Neural cell (in vitro differentiated cells): ENCODE measurements at regions not wholly inside any gene's neighbourhood (a gene's known extent, or its start where the extent isn't known, plus 50 kb on each side); places are given as distances from the start of the nearest gene placed in this dataset.

ENCODE experiments used
- H2AFZ ChIP-seq: fragments of 200-600, 300-800 bp; sonication (generic), shearing (Covaris generic); 2 replicates; pipeline ENCODE4 v1.6.0; 2014; ENCODE audit warnings: low read depth, mild to moderate bottlenecking, antibody characterized with exemption, low read length, moderate library complexity
- H3F3A ChIP-seq: fragments of 200-600 bp; shearing (Covaris generic); 2 replicates; pipeline ENCODE4 v1.6.1; 2016; ENCODE audit warnings: mild to moderate bottlenecking, moderate library complexity, mixed read lengths, antibody characterized with exemption, low read length; ENCODE audit not compliant: insufficient read depth, poor library complexity, severe bottlenecking
- H3K27ac ChIP-seq: fragments of 200-600, 300-800 bp; sonication (generic), shearing (Covaris generic); 2 replicates; pipeline ENCODE4 v1.5.1; 2014; ENCODE audit warnings: mild to moderate bottlenecking, low read length, moderate library complexity
- H3K27me3 ChIP-seq: fragments of 300-800, 200-600 bp; sonication (generic), shearing (Covaris generic); 2 replicates; pipeline ENCODE4 v1.6.0; 2014; ENCODE audit warnings: mild to moderate bottlenecking, low read depth, low read length, moderate library complexity; ENCODE audit not compliant: insufficient read depth
- H3K36me3 ChIP-seq: fragments of 300-800, 200-600 bp; sonication (generic), shearing (Covaris generic); 2 replicates; pipeline ENCODE4 v1.5.1; 2014; ENCODE audit warnings: mild to moderate bottlenecking, antibody characterized with exemption, low read length, moderate library complexity; ENCODE audit not compliant: insufficient read depth
- H3K4me2 ChIP-seq: fragments of 300-800, 200-600 bp; sonication (generic), shearing (Covaris generic); 2 replicates; pipeline ENCODE4 v1.6.0; 2014; ENCODE audit warnings: mild to moderate bottlenecking, low read length
- H3K4me3 ChIP-seq: fragments of 300-800, 200-600 bp; sonication (generic), shearing (Covaris generic); 2 replicates; pipeline ENCODE4 v1.5.1; 2014; ENCODE audit warnings: mild to moderate bottlenecking, low read length, moderate library complexity
- H3K79me2 ChIP-seq: fragments of 200-600 bp; shearing (Covaris generic); replicated peaks from 2 replicates; pipeline ENCODE4 v1.6.0; 2014; ENCODE audit warnings: mild to moderate bottlenecking, low read length, moderate library complexity; ENCODE audit not compliant: insufficient read depth
- H3K9ac ChIP-seq: fragments of 300-800, 200-600 bp; sonication (generic), shearing (Covaris generic); 2 replicates; pipeline ENCODE4 v1.6.1; 2016; ENCODE audit warnings: mild to moderate bottlenecking, low read length, mixed read lengths
- H3K9me2 ChIP-seq: fragments of 200-600 bp; shearing (Covaris generic); 2 replicates; pipeline ENCODE4 v1.6.1; 2016; ENCODE audit warnings: mild to moderate bottlenecking, low read length, mixed read lengths; ENCODE audit not compliant: insufficient read depth
- H3K9me3 ChIP-seq: fragments of 200-600, 300-800 bp; sonication (generic), shearing (Covaris generic); 2 replicates; pipeline ENCODE4 v1.6.1; 2016; ENCODE audit warnings: mild to moderate bottlenecking, mixed run types, low read length, moderate library complexity, mixed read lengths
- H4K20me1 ChIP-seq: fragments of 200-600 bp; shearing (Covaris generic); 2 replicates; pipeline ENCODE4 v1.6.1; 2016; ENCODE audit warnings: mild to moderate bottlenecking, mixed run types; ENCODE audit not compliant: insufficient read depth
- EP300 ChIP-seq: fragments of 450-650 bp; conservative IDR thresholded peaks from 2 replicates; pipeline ENCODE4 v1.6.1; 2014; ENCODE audit warnings: antibody characterized with exemption, mild to moderate bottlenecking, moderate library complexity; ENCODE audit not compliant: poor library complexity, severe bottlenecking
- EZH2 ChIP-seq: fragments of 200-600, 300-800 bp; shearing (Covaris generic), sonication (generic); IDR thresholded peaks from 2 replicates; pipeline ENCODE4 v1.6.1; 2014; ENCODE audit warnings: antibody characterized with exemption, low read length, borderline replicate concordance, mild to moderate bottlenecking; ENCODE audit not compliant: insufficient read depth, poor library complexity, severe bottlenecking
- MXI1 ChIP-seq: fragments of 450-650 bp; conservative IDR thresholded peaks from 2 replicates; pipeline ENCODE4 v1.6.1; 2014; ENCODE audit warnings: antibody characterized with exemption, mild to moderate bottlenecking; ENCODE audit not compliant: poor library complexity, severe bottlenecking
- POLR2AphosphoS5 ChIP-seq: IDR thresholded peaks from 2 replicates; pipeline ENCODE4 v1.6.1; 2012
- RAD21 ChIP-seq: fragments of 450-650 bp; conservative IDR thresholded peaks from 2 replicates; pipeline ENCODE4 v1.6.1; 2014; ENCODE audit warnings: antibody characterized with exemption, mild to moderate bottlenecking, moderate library complexity
- REST ChIP-seq: IDR thresholded peaks from 2 replicates; pipeline ENCODE4 v1.6.1; 2012; ENCODE audit warnings: borderline replicate concordance
- SMC3 ChIP-seq: fragments of 450-650 bp; conservative IDR thresholded peaks from 2 replicates; pipeline ENCODE4 v1.6.1; 2014; ENCODE audit warnings: antibody characterized with exemption, mild to moderate bottlenecking, moderate library complexity; ENCODE audit not compliant: poor library complexity
- TAF1 ChIP-seq: IDR thresholded peaks from 2 replicates; pipeline ENCODE4 v1.6.1; 2012; ENCODE audit warnings: low read depth
- TF ChIP-seq, protein P1 (sequence below): fragments of 450-650 bp; IDR thresholded peaks from 2 replicates; pipeline ENCODE4 v1.5.1; 2014; ENCODE audit warnings: antibody characterized with exemption, mild to moderate bottlenecking, moderate library complexity; ENCODE audit not compliant: poor library complexity, severe bottlenecking

DNA sequence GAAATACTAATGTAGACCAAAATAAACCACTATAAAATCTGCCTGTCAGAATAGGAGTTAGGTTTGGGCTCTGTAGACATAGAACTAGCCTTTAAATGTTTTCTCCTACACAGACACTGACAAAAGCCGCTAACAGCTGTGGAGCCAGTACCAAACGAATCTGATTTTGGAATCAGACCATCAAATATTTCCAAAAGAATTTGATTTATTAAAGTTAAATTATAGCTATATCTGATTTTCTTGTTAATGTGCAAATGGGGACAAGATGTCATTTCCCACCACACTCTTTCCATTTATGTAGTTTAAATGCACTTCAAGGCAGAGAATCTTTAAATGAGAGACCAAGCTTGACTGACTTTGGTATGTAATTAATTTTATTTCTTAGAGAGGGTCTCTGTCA, 343.4 kb upstream of the FIGN start:
- no peaks in the 10 kb centered on the region for H3K9me3 ChIP-seq
- H3K4me2 ChIP-seq: no peak overlapping the region
- TF ChIP-seq REST (no peak), SMC3 (no peak), RAD21 (no peak), POLR2AphosphoS5 (no peak), EZH2 (no peak), MXI1 (no peak), TAF1 (no peak), EP300 (no peak)
- TF ChIP-seq, protein P1, sequence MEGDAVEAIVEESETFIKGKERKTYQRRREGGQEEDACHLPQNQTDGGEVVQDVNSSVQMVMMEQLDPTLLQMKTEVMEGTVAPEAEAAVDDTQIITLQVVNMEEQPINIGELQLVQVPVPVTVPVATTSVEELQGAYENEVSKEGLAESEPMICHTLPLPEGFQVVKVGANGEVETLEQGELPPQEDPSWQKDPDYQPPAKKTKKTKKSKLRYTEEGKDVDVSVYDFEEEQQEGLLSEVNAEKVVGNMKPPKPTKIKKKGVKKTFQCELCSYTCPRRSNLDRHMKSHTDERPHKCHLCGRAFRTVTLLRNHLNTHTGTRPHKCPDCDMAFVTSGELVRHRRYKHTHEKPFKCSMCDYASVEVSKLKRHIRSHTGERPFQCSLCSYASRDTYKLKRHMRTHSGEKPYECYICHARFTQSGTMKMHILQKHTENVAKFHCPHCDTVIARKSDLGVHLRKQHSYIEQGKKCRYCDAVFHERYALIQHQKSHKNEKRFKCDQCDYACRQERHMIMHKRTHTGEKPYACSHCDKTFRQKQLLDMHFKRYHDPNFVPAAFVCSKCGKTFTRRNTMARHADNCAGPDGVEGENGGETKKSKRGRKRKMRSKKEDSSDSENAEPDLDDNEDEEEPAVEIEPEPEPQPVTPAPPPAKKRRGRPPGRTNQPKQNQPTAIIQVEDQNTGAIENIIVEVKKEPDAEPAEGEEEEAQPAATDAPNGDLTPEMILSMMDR: no peak

DNA sequence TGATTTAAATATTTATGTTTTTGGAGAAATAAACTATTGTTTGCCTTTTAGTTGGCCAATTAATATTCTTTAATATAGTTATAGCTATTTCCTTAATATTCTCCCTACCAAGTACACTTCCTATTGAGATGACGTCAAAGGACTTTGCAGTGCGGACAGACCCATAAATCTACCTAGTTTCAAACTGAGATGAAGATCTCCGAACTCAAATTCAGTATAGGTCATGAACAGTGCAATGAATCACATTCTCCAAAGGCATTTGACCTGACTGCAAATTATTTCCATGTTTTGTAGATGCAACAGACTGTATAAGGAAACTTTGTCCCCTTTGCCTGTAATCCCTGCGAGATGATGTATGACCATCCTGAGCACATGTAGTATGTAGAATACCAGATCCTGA, 342.6 kb upstream of the FIGN start:
- Histone ChIP-seq H3K36me3 (no peaks in the 10 kb centered on the region), H3K9me3 (no peaks in the 10 kb centered on the region), H3K27ac (no peak overlapping the region), H3K27me3 (no peaks in the 10 kb centered on the region), H3F3A (no peaks in the 10 kb centered on the region), H3K4me3 (no peak overlapping the region), H2AFZ (no peak overlapping the region), H4K20me1 (no peaks in the 10 kb centered on the region), H3K4me2 (no peak overlapping the region), H3K9ac (no peak overlapping the region), H3K9me2 (no peaks in the 10 kb centered on the region), H3K79me2 (no peaks in the 10 kb centered on the region)
- TF ChIP-seq, protein P1: no peak
- TF ChIP-seq EP300: no peak
- TF ChIP-seq MXI1: no peak
- no peak for TF ChIP-seq SMC3
- TF ChIP-seq RAD21: no peak
- TF ChIP-seq EZH2: no peak

More for the DNA sequence above, 343.4 kb upstream of the FIGN start:
- no peak overlapping the region for H3K27ac ChIP-seq
- no peaks in the 10 kb centered on the region for H3K9me2 ChIP-seq
- H3K27me3 ChIP-seq: no peaks in the 10 kb centered on the region
- no peaks in the 10 kb centered on the region for H4K20me1 ChIP-seq
- no peak overlapping the region for H3K9ac ChIP-seq
- H3K36me3 ChIP-seq: no peaks in the 10 kb centered on the region
- no peak overlapping the region for H3K4me3 ChIP-seq
- H3K79me2 ChIP-seq: no peaks in the 10 kb centered on the region
- no peaks in the 10 kb centered on the region for H3F3A ChIP-seq
- H2AFZ ChIP-seq: no peak overlapping the region
